ENCODE measurements at regions not wholly inside any gene's neighbourhood (a gene's known extent, or its start where the extent isn't known, plus 50 kb on each side); places are given as distances from the start of the nearest gene placed in this dataset.

- TF ChIP-seq POLR2A (IDR thresholded peaks at IDR 0.05; ENCODE audit: low read length) (no peak), GATA1 (IDR thresholded peaks at IDR 0.05; ENCODE audit: low read depth, low read length) (no peak)
These were observed 95.0 kb upstream of the TBX5 start for GRCh38 chr12:114500775-114501473.

All from erythroblast (primary cell).